RWPE1 (cell line): ENCODE measurements at regions not wholly inside any gene's neighbourhood (a gene's known extent, or its start where the extent isn't known, plus 50 kb on each side); places are given as distances from the start of the nearest gene placed in this dataset.

Source experiments
- CTCF ChIA-PET: fragments of 350-600 bp; sonication (Branson Sonifier 250); formaldehyde crosslinking; extraction: SDS; loops from one replicate; lab custom pipeline; 2021; lab: Yijun Ruan, JAX
- POLR2A ChIA-PET: fragments of 400-600 bp; formaldehyde crosslinking; extraction: SDS; loops from one replicate; lab custom pipeline; 2020; ENCODE audit warnings: antibody characterized with exemption; ENCODE audit not compliant: low non-redundant PET; lab: Yijun Ruan, JAX
- DNase-seq: peaks from one replicate; pipeline ENCODE4 v3.0.0; 2012; ENCODE audit warnings: low spot score
- H3K27ac ChIP-seq: fragments of 450-650 bp; 2 replicates; pipeline ENCODE4 v1.5.1; 2017
- CTCF ChIP-seq: fragments of 450-650 bp; conservative IDR thresholded peaks from 2 replicates; pipeline ENCODE4 v1.5.1; 2017; ENCODE audit warnings: low read depth, mild to moderate bottlenecking

GRCh38 chr4:134885436-134885835 is 683.8 kb upstream of the PABPC4L start:
- ChIA-PET POLR2A (no interaction called here), CTCF (interaction anchor here (0.6 kb wide), 1 partner anchor 1604 kb away, joined by 3 read pairs; no protein-coding TSS in a partner anchor)
- no peak for DNase-seq
- H3K27ac ChIP-seq, result no peak overlapping the region
- TF ChIP-seq CTCF, result no peak

DNA sequence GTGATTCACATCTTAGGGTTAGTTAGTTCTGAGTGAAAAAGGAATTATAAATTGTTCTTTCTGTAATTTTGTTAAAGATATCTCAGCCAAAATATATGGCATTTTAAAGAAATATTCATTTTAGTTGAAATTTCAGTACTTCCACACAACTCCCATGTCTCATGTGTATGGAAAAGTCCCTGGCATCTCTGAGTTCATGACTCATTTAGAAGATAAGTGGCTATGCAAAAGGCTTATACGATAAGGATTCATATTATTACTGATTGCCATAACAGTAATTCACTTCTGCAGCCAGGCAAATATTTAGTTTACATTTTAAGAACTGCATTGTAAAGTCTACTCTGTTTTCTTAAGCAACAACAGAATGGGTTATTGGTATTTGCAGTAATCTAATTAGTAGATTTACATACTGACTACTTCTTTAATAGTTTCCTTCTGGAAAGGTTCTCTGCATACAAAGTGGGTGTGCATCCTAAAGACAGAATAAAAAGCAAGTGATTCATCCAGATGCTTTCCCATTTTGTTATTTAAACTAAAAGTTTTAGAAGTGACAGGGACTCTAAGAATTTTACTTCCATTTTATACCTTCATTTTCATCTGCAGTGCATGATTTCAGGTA is 682.4 kb upstream of the PABPC4L start:
- CTCF ChIA-PET, result no interaction called here
- DNase-seq, result no peak
- H3K27ac ChIP-seq, result no peak overlapping the region
- POLR2A ChIA-PET, result no interaction called here
- TF ChIP-seq CTCF, result no peak

DNA sequence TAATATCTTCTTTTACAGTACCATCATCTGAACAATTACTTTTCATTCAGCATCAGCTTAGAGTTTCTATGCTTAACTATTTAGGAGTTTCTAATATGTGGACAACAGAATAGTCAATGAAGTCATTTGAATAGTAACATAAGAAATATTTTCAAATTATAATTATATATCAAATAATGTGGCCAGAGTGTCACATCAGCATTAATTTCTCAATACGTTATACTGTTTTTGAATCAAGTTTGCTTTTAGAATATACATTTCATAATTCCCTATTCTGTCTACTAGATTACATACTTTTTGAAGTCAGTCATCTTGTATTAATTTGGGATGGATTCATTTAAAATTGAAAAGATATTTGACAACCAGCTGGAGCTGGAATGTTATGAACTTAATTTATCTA is 677.4 kb upstream of the PABPC4L start:
- no peak for TF ChIP-seq CTCF
- H3K27ac ChIP-seq, result no peak overlapping the region
- POLR2A ChIA-PET, result no interaction called here
- no peak for DNase-seq
- CTCF ChIA-PET, result no interaction called here

GRCh38 chr4:134867027-134867426 is 665.4 kb upstream of the PABPC4L start:
- TF ChIP-seq CTCF, result no peak
- no peak for DNase-seq

DNA sequence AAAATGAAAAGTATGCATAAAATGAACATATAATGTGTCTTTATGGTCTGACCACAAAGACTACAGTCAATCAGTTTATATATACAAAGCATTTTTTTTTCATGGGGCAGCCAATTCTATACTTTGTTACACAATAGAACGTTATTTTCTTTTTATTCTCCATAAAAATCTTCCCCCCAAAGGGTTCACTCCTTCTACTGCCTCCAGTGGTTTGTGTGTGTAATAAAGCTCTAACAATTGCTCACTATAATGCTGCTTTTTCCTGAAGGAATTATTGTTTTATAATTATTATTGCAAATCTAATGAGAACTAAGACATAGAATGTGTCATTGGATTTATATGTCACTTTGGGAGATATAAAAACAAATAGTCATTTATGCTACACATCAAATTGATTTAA is 664.1 kb upstream of the PABPC4L start:
- TF ChIP-seq CTCF, result no peak
- ChIA-PET POLR2A (no interaction called here), CTCF (interaction anchor here (0.7 kb wide), 1 partner anchor 25 kb away, joined by 6 read pairs; no protein-coding TSS in a partner anchor)

More at GRCh38 chr4:134867027-134867426, 665.4 kb upstream of the PABPC4L start:
- CTCF ChIA-PET, result interaction anchor here (0.6 kb wide), 1 partner anchor 91 kb away, joined by 3 read pairs; no protein-coding TSS in a partner anchor
- POLR2A ChIA-PET, result no interaction called here
- H3K27ac ChIP-seq, result no peak overlapping the region

DNA sequence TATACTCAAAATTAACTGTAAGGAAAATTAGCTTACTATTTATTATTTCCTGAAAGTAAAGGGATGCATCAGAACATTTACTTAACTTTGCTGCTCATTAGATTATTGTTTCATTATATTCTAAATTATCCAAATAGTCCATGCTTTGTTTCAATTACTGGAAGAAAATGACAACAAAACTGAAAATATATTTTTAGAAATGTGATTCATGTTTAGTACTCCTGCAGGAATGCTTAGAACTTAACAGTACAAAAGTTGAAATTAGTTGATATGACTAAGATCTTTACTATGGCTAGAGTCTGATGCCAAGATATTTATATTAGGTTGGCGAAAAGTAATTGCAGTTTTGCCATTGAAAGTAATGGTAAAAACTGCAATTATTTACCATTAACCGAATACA is 660.5 kb upstream of the PABPC4L start:
- H3K27ac ChIP-seq, result no peak overlapping the region
- no peak for TF ChIP-seq CTCF
- ChIA-PET POLR2A (no interaction called here), CTCF (no interaction called here)
- no peak for DNase-seq

More for the DNA sequence above, 664.1 kb upstream of the PABPC4L start:
- no peak for DNase-seq
- no peak overlapping the region for H3K27ac ChIP-seq
